Suprapubic skin (tissue), 4 donors: ENCODE measurements at regions not wholly inside any gene's neighbourhood (a gene's known extent, or its start where the extent isn't known, plus 50 kb on each side); places are given as distances from the start of the nearest gene placed in this dataset.

ENCODE experiments used
- DNase-seq, 2 donors: peaks; one replicate each; pipeline ENCODE4 v3.0.0-alpha.2; 2019; ENCODE audit warnings: low spot score in 2 of 2
- H3K27ac ChIP-seq: fragments of 200-600 bp; sonication (generic); one replicate; pipeline ENCODE4 v1.5.1; 2019
- H3K27me3 ChIP-seq: fragments of 200-600 bp; sonication (generic); one replicate; pipeline ENCODE4 v1.5.1; 2019
- H3K36me3 ChIP-seq: fragments of 200-600 bp; sonication (generic); one replicate; pipeline ENCODE4 v1.5.1; 2019
- H3K4me1 ChIP-seq: fragments of 200-600 bp; sonication (generic); one replicate; pipeline ENCODE4 v1.5.1; 2019
- H3K4me3 ChIP-seq: fragments of 200-600 bp; sonication (generic); one replicate; pipeline ENCODE4 v1.5.1; 2019; ENCODE audit warnings: mild to moderate bottlenecking
- H3K9me3 ChIP-seq: fragments of 200-600 bp; sonication (generic); one replicate; pipeline ENCODE4 v1.5.1; 2019
- EP300 ChIP-seq: sonication (generic); formaldehyde crosslinking; IDR thresholded peaks from one replicate; pipeline ENCODE4 v1.6.1; 2017; ENCODE audit warnings: antibody characterized with exemption
- POLR2A ChIP-seq, 2 donors: fragments of 450-650 bp; IDR thresholded peaks; one replicate each; pipeline ENCODE4 v1.6.1; 2017; ENCODE audit warnings: antibody characterized with exemption in 2 of 2, mild to moderate bottlenecking in 2 of 2, moderate library complexity in 2 of 2
- POLR2AphosphoS5 ChIP-seq, 3 donors: sonication (generic); formaldehyde crosslinking; IDR thresholded peaks; one replicate each; pipeline ENCODE4 v1.6.1; 2017; ENCODE audit warnings: antibody characterized with exemption in 3 of 3
- WGBS: methylation state at CpG from one replicate; pipeline ENCODE4 v1.1.5; 2018; 5-methylcytosine and 5-hydroxymethylcytosine counted together
- TF ChIP-seq, protein P1 (sequence below), 2 donors: fragments of 200-600 bp in 1 of 2; fragments of 450-650 bp in 1 of 2; sonication (generic) in 1 of 2; IDR thresholded peaks; one replicate each; pipeline ENCODE4 v1.5.1; 2016 to 2019; ENCODE audit warnings: antibody characterized with exemption in 2 of 2, mild to moderate bottlenecking in 1 of 2, moderate library complexity in 1 of 2

- Histone ChIP-seq H3K36me3 (no peaks in the 10 kb centered on the region), H3K27ac (no peak overlapping the region), H3K4me1 (peaks cover 18% of the 10 kb centered on the region), H3K9me3 (no peaks in the 10 kb centered on the region), H3K27me3 (no peaks in the 10 kb centered on the region), H3K4me3 (no peak overlapping the region)
- no peak for DNase-seq
- TF ChIP-seq POLR2A (IDR thresholded peaks at IDR 0.05) (no peak), POLR2AphosphoS5 (IDR thresholded peaks at IDR 0.05) (no peak), EP300 (no peak)
- TF ChIP-seq, protein P1, sequence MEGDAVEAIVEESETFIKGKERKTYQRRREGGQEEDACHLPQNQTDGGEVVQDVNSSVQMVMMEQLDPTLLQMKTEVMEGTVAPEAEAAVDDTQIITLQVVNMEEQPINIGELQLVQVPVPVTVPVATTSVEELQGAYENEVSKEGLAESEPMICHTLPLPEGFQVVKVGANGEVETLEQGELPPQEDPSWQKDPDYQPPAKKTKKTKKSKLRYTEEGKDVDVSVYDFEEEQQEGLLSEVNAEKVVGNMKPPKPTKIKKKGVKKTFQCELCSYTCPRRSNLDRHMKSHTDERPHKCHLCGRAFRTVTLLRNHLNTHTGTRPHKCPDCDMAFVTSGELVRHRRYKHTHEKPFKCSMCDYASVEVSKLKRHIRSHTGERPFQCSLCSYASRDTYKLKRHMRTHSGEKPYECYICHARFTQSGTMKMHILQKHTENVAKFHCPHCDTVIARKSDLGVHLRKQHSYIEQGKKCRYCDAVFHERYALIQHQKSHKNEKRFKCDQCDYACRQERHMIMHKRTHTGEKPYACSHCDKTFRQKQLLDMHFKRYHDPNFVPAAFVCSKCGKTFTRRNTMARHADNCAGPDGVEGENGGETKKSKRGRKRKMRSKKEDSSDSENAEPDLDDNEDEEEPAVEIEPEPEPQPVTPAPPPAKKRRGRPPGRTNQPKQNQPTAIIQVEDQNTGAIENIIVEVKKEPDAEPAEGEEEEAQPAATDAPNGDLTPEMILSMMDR (IDR thresholded peaks at IDR 0.05), result no peak
Measured at GRCh38 chr4:79620617-79621016, 212.6 kb upstream of the GK2 start.

GRCh38 chr4:79613269-79613935 is 205.4 kb upstream of the GK2 start:
- no peak for TF ChIP-seq EP300
- TF ChIP-seq POLR2AphosphoS5 (IDR thresholded peaks at IDR 0.05), result no peak
- TF ChIP-seq, protein P1 (IDR thresholded peaks at IDR 0.05), result no peak
- no peaks in the 10 kb centered on the region for H3K27me3 ChIP-seq
- no peak for DNase-seq
- no peaks in the 10 kb centered on the region for H3K36me3 ChIP-seq
- no peaks in the 10 kb centered on the region for H3K9me3 ChIP-seq
- H3K4me3 ChIP-seq, result no peak overlapping the region
- no peaks in the 10 kb centered on the region for H3K4me1 ChIP-seq
- WGBS, result 64% methylated on average over 3 of the region's 3 CpGs
- H3K27ac ChIP-seq, result no peak overlapping the region

- no peak overlapping the region for H3K4me3 ChIP-seq
- 83% methylated on average over 5 of the region's 5 CpGs for WGBS
Measured at GRCh38 chr4:79611026-79611425, 203.0 kb upstream of the GK2 start.

DNA sequence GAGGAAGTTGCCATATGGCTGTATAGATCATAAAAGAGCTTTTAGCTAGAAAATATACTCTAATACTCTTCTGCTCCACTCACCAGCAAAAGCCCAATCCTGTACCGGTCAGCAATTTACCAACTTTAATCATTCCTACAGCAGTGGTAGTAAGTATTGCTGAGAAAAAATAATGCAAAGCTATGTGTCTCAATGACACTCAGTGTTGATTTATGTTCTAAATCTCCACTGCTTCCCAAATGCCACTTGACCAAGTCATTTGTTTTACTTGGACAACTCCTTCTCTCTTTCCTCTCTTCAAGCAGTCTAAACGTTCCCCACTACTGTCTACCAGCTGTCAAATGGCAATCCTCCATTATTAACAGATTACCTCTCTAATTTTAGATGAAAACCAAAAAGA is 201.8 kb upstream of the GK2 start:
- Histone ChIP-seq H3K27ac (no peak overlapping the region), H3K27me3 (no peaks in the 10 kb centered on the region), H3K4me1 (no peaks in the 10 kb centered on the region), H3K36me3 (no peaks in the 10 kb centered on the region), H3K9me3 (no peaks in the 10 kb centered on the region), H3K4me3 (no peak overlapping the region)
- DNase-seq, result no peak
- WGBS, result 47% methylated on average over 2 of the region's 2 CpGs
- TF ChIP-seq POLR2A (IDR thresholded peaks at IDR 0.05) (no peak), EP300 (no peak), POLR2AphosphoS5 (IDR thresholded peaks at IDR 0.05) (no peak)
- TF ChIP-seq, protein P1 (IDR thresholded peaks at IDR 0.05), result no peak

More at GRCh38 chr4:79611026-79611425, 203.0 kb upstream of the GK2 start:
- Histone ChIP-seq H3K27ac (no peak overlapping the region), H3K4me1 (no peaks in the 10 kb centered on the region), H3K36me3 (no peaks in the 10 kb centered on the region), H3K9me3 (no peaks in the 10 kb centered on the region), H3K27me3 (no peaks in the 10 kb centered on the region)
- DNase-seq, result no peak
- TF ChIP-seq EP300 (no peak), POLR2A (IDR thresholded peaks at IDR 0.05) (no peak), POLR2AphosphoS5 (IDR thresholded peaks at IDR 0.05) (no peak)
- TF ChIP-seq, protein P1 (IDR thresholded peaks at IDR 0.05), result no peak

- H3K36me3 ChIP-seq, result no peaks in the 10 kb centered on the region
- H3K9me3 ChIP-seq, result no peaks in the 10 kb centered on the region
- DNase-seq, result no peak
- TF ChIP-seq POLR2AphosphoS5 (IDR thresholded peaks at IDR 0.05) (no peak), POLR2A (IDR thresholded peaks at IDR 0.05) (no peak), EP300 (no peak)
- TF ChIP-seq, protein P1 (IDR thresholded peaks at IDR 0.05), result no peak
- 82% methylated on average over 1 of the region's 1 CpG for WGBS
- H3K4me3 ChIP-seq, result no peak overlapping the region
- no peak overlapping the region for H3K27ac ChIP-seq
- H3K4me1 ChIP-seq, result no peaks in the 10 kb centered on the region
- H3K27me3 ChIP-seq, result no peaks in the 10 kb centered on the region
Measured at GRCh38 chr4:79607979-79608378, 200.0 kb upstream of the GK2 start.
